NOMO-1 treated with dmso at 0.1 percent for 144 hours (cell line): ENCODE measurements at regions not wholly inside any gene's neighbourhood (a gene's known extent, or its start where the extent isn't known, plus 50 kb on each side); places are given as distances from the start of the nearest gene placed in this dataset.
"Not testable (repeated sequence)": the region's sequence is repeated elsewhere in the genome, so short reads cannot be mapped to it uniquely, and the experiment has no call there.

ENCODE experiments used
- DNase-seq: peaks from one replicate; lab custom pipeline; 2025; ENCODE audit not compliant: unreplicated experiment; lab: John Stamatoyannopoulos, UW

DNA sequence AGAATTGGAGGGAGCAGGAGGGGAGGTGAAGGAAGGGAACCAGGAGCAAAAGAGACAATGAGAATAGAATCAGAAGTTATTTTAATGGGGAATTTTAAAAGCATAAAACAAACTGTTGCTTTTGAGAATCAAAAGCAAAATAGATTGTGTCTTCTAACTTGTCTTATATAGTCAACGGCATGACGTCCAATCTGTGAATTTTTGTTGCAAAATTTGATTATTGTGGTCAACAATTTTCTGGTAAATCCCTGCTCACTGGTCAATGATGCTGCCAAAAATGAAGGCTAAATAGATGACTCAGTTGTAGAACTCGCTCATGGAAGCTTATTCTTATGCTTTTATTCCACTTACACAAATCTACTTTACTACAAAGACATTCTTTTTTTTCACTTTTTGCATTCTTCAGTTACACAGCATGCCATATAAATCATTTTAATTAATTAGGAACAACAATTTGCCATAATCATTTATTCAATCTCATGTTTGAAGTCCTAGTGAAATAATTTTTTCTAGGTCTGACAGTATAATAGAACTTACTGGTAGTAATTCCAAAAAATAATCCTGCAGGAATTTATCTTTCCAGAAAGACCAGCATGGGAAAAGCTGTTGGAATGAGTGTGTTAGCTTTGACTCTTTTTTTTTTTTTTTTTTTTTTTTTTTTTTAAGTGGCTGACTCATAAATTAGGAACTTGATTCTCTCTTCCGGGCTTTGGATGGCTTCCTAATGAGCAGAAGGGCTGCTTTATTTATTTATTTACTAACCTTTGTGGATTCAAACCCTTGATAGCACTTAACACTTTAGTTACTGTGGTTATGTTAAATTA is 256.9 kb downstream of the SPRY2 start:
- no peak for DNase-seq

DNA sequence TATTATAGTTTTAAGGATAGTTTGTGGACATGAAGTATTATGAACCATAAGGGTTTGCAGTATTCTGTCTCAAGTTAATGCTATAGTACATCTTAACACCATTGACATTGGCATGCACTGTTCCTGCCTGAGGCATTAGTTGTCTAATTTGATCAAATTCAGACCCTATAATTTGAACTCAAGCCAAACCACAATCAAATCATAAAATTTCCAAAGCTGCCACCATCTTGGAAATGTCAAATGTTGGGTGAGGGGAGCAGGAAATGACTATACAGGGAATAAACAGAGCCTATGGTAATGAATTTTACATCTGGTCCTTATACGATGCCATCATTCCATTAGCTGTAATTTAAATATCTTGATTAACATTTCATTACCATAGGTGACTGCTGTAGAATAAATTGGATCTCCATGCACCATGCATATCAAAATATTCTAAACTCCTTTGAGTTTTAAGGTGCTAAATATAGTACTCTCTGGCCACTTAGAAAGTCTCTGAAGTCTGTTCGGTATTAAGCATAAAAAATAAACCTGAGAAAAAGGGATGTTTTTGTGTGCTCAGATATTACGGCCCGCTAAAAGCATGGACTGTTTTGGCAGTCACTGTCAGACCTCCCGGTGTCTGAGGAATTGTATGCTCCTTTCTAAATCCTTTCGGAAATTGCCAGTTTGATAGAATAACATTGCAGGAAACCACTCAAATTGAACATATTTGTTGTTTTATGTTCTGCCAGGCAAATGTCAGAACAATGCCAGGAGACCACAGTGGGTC is 257.7 kb downstream of the SPRY2 start:
- DNase-seq: no peak

DNA sequence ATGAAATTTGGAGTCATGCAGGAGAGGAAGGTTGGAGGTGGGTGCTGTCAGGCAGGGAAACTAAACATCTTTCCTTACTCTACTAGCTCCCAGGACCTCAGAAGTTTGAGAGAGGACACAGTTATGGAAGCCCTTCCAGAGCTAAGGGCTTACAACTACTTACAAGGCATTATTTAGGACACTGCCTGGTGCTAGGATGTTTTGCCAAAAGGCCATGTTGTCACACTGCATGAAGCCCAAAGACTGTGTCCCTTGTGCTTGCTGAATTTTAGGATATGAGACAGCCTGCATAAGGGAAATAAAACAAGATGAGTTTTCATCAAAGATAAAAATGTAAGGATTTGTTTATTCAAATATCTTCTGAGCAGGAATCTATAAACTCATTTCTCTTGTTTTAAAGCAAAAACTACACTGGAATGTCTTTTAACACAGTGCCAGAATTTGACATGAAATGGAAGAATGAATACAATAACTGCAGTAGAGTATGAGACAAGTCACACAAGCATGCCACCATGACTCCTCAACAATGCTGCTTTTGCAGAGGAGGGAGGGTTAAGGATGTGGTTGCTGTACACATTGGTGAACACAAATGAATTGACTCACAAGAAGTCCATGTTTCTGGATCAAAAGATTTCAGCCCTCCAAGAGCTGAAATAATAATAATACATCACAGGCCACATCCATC is 258.4 kb downstream of the SPRY2 start:
- no peak for DNase-seq

DNA sequence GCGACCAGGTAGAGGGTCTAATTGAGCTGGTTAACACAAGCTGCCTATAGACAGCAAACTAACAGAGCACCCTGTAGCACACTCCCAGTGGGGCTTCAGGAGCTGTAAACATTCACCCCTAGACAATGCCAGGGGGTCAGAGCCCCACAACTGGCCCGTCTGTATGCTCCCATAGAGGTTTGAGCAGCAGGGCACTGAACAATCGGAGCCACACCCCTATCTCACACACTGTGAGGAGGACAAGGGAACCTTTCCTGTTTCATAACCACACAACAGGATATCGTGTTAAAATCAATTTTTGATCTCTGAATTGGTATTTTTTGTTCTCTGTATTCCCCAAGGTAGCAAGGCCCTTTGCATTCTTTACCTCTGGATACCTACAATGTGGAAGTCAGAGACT is 266.1 kb downstream of the SPRY2 start:
- DNase-seq: no peak

DNA sequence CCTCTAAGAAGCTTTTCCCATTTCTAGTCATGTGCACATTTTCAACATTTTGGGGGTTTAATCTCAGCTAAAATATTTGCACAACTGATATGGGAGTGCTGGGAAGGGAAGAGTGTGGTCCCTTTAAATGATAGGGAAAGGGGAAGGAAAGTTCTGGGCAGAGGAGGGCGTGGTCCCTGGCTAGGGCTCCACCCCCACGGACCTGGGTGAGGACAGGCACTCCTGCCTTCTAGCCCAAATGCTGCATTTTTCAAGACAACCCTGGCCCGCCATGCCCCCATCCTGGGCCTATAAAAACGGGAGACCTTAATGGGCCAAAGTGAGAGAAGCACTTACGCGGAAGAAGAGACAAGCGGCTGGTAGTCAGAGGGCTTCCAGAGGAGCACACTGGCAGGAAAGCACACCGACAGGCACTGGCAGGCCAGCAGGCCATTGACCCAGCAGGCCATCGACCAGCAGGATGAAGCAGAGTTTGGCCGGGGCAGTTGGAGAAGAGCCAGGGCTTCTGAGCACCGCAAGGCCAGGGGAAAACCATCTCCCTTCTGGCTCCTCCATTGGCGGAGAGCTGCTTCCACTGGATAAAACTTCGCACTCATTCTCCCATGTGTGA is 266.7 kb downstream of the SPRY2 start:
- DNase-seq: no peak

DNA sequence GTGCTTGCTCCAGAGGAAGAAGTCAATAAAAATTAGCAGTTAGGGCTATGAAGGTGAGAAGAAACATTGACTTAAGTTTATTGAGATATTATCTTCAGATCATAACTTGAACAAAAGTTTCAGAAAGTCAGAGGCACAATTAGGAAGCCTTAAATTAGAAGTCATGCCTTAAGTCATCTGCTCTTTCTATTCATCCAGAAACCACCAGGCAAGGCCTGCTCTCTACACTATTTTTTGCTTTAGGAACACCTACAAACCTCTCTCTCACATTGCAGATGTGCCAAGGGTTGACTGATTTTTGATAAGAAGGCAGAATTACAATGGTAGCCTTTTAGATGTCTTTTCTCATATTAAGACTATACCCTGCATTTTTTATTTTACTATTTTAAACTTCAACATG is 268.7 kb downstream of the SPRY2 start:
- no peak for DNase-seq

DNA sequence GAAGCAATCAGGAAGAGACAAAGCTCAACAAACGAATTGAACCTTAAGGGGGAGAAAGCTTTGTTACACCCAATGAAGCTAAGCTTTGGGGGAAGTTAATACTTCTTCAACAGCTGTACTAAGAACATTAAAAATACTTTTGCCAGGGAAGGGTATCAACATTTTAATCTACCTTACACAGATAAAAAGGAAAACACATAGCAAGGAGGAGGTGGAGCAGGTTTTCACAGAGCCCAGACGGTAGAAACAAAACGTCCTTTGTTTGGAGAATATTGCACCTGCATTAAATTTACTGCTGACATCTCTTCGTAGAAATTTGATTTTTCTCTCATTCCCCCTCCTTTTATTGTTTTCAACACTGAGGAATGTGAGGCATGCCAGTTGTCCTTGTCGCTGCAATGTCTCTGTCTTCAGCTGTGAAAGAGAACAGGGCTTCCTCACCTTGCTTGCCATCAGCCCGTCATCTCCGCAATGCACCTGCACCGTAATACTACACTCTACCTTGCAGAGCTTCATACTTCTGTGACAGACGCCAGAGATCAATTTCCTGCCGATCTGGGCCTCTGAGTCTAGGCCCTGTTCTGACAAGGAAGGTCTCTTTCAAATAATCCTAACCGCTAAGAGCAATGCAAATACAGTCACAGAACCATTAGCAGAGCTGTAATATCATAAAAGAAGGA is 270.8 kb downstream of the SPRY2 start:
- DNase-seq: no peak

DNA sequence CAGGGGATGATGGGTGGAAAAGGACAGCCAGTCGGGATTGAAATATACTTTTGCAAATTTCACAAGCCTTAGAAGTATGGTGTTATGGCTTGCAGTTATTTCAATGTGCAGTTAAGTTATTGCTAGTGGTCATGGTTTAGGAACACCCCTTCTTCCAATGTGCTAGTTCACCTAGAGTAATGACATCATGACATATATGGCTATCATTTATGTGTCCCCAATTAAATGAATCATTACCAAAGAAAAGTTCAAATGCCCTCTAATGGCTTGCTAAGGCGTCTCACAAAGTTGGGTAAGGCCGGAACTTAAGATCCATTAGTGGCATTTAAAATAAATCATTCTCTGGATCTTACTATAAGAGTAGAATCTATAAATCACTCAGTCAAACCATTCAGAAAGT is 271.6 kb downstream of the SPRY2 start:
- DNase-seq: no peak

DNA sequence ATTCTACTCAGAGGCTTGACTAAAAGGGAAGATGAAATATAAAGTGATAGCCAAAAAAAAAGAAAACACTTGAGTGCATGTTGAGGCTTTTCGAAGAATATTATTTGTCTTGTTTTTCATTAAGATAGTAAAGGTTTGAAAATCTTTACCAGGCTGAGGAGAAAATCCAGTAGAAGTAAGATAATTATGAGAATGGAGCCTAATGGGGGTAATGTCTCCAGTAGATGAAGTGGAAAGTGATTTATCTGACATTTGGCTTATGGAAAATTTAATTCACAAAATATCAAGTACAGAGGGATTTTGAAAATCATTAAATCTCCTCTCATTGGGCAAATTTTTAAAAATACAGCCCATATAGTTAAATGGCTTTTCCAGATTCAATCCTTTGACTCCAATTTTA is 274.9 kb downstream of the SPRY2 start:
- DNase-seq: no peak

DNA sequence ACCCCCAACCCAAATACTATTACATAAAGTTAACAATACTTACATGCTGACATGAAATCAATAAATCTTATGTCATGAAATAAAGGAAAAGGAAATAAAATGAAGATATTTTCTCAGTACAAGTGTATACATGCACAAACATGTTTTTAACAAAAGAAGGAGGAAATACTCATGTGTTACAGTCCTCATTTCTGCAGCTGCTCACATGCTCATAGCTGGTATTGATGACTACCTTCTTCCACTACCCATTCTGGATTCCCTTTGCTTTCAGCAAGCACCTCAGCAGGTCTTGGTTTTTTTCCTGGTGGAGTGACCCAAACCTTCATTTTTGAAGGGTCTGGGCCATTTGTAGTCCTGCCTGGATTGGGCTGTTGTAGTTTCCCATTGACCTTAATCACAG is 278.5 kb downstream of the SPRY2 start:
- DNase-seq: not testable (repeated sequence)

DNA sequence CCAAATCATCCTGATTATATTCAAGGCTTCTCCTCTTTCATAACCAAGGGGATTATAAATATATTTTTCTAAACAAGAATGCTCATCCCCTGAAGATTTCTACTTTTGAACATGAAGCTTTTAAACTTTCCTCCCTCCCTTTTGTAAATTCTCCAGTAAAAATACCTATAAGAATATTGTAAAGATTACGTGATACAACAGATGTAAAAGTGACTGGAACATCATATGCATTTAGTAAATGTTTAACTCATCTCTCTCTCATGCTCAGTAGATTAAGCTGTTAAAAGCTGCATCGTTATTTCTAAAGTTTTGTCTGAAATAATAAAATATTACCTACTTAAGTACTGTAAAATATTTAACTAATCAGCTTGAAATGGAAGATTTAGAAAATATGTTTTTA is 281.1 kb downstream of the SPRY2 start:
- no peak for DNase-seq

DNA sequence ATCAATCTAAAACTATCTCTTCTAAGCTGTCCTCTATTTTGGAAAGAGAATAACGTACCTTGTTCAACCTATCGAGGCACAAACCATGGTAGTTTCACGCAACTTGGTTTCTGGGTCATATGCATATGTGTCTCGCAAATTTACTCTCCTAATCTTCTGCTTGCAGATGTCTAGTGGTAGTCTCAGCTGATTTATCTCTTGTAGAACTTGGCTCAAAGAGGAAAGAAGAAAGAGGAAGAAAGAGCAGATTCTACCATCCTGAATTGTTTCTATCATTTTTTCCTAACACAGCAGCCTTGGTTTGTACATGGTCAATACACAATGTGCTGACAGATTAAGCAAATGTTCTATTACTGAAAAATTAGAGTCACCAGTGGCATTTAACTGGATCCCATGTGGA is 282.3 kb downstream of the SPRY2 start:
- DNase-seq: no peak

DNA sequence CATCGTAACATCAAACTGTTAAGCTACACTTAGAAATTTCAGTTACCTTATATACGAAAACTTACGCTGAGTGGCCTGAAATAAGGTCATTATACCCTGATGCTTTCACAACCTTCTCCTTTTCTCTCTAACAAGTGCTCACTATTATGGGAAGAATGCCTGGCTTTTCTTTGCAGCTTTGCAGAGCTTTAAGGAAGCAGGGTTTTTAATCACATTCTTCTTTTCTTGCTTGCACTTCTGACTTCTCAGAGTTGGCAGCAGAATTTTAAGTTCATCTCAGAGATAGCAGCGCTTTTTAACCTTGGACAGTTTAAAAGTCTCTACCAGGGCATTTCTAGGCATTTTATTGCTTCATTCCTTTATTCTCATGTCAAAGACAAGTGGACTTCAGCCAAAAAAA is 285.1 kb downstream of the SPRY2 start:
- peak; percentile 54 for DNase-seq

DNA sequence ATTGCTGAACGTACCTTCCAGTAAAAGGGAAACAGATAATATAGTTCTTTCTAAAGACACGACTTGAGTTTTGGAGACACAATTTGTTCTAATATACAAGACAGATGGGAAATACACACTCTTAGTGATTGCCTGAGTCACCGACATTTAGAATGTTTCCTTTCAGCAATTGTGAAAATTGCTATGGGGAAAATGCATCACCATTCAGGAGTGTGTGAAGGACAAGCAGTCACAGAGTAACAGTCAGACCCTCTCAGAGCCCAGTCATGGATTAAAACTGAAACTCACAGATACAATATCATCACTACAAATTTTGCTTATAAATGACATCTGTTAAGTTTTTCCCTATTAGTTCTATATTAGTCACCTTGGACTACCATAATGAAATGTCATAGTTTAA is 286.1 kb downstream of the SPRY2 start:
- no peak for DNase-seq

DNA sequence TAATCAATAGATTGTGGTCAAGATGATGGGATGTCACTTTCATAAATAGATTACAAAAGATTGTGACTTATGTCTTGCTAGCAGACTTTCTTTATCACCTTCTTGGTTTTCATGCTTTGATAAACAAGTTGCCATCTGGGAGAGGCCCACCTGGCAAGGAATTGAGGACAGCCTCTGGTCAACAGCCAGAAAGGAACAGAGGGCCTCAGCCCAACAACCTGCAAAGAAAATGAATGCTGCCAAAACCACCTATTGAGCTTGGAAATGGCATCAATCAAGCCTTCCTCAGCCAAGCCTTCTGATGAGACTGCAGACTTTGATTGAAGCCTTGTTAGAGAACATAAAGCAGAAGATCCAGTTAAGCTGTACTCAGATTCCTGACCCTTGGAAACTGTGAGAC is 288.6 kb downstream of the SPRY2 start:
- no peak for DNase-seq

DNA sequence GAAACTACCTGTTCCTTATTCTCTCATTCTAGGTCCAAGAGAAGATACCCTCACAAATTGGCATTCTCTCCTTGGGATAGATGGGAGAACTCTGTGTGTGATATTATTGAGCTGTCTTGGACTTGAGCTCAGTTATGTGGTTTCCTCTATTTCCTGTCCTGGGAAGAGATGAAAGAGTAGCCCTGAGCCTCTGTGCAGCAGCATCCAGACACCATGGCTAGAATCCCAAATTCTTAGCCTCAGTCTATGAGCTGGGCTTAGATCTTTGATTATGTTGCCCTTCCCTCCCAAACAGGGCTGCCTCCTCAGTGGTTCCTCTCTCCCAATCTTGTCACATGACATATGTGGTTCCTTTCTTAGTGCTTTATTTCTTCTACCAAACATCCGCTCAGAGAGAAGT is 290.7 kb downstream of the SPRY2 start:
- no peak for DNase-seq

DNA sequence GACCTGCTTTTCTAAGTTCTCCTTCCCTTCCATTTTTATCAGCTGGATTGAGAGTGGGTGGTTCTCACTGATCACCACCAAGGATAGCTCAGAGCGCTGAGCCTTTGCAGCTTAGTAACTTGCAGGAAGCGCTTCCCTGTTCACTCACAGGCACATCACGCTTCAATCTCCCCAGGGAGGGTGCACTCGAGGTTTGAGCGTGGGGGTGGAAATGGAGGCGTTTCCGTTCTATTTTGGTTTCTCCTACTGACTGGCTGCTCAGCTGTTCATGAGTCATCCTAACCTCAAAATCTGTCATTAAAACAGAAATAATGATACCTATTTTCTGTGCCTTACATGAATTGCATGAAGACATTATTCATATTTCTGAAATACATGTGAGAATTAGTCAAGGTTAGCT is 292.1 kb downstream of the SPRY2 start:
- DNase-seq: peak; percentile 93

DNA sequence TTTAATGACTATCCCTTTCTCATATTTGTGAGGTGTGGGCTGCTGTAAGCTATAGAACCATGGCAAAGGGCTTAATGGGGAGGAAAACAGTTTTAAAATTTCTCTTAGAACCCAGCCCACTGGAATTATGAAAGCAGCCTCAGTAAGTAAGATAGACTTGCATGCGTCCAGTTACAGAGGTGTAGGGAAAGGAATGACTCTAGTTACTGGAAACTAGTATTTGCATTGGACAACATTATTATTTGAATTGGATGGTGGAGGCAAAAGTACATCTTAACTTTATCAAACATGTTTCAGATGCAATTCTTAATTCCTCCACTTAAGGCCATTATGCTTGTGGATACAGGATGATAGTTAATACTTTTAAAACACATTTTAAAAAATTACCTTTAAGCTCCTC is 292.9 kb downstream of the SPRY2 start:
- DNase-seq: no peak

DNA sequence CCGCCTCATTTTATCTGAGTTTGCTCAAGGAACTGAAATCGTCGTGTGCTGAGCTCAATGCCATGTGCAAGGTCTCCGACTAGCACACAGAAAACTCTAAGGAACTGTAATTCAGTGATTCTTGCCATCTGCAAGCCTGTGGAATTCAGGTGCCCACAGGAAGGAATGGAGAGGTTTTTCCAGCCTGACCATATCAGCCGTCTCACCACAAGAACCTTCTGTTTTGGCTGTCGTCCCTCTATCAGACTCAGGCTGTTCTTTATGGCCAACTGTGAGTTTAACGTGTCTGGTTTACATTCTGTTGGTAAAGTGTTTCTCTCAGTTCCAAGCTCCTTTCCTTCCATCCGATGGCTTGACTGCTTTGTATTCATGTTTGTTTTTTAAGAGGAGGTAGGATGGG is 293.5 kb downstream of the SPRY2 start:
- DNase-seq: no peak

DNA sequence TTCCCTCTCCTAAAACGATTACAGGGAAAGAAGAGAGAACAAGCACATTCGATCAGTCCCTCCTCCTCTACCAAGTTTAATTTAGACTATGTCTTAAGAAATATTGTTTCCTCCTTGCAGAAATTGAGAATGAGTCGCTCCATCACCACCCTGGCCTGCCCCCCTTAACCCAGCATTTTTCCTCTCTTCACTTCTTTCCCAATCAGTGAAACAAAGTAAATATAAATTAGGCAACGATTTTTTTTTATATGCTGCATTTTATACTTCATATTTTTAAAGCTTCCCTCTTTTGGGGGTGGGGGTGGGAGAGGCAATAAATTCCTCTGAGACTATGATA is 300.0 kb downstream of the SPRY2 start:
- peak; percentile 34 for DNase-seq
